GM19025 (cell line): ENCODE measurements at regions not wholly inside any gene's neighbourhood (a gene's known extent, or its start where the extent isn't known, plus 50 kb on each side); places are given as distances from the start of the nearest gene placed in this dataset.

ENCODE experiments used
- ATAC-seq: cut with Tn5 transposase; IDR thresholded peaks from one replicate; pipeline ENCODE4 v1.9.1; 2021; ENCODE audit warnings: mild to moderate bottlenecking, low read depth, moderate library complexity; ENCODE audit not compliant: unreplicated experiment

- ATAC-seq: no peak
These were observed 840.1 kb downstream of the JRKL start for GRCh38 chr11:97229936-97230335.

GRCh38 chr11:97231231-97231630, 841.4 kb downstream of the JRKL start:
- ATAC-seq: no peak

- ATAC-seq: no peak
These were observed 844.2 kb downstream of the JRKL start for GRCh38 chr11:97234016-97234415.

- no peak for ATAC-seq
These were observed 847.3 kb downstream of the JRKL start for GRCh38 chr11:97237151-97237550.

- ATAC-seq: no peak
These were observed 857.8 kb downstream of the JRKL start for GRCh38 chr11:97247601-97248000.

GRCh38 chr11:97254790-97255189, 865.0 kb downstream of the JRKL start:
- no peak for ATAC-seq

- no peak for ATAC-seq
These were observed 869.6 kb downstream of the JRKL start for GRCh38 chr11:97259434-97259833.

GRCh38 chr11:97259884-97260283, 870.1 kb downstream of the JRKL start:
- ATAC-seq: no peak

GRCh38 chr11:97263183-97263858, 873.5 kb downstream of the JRKL start:
- ATAC-seq: no peak

- ATAC-seq: no peak
These were observed 879.7 kb downstream of the JRKL start for GRCh38 chr11:97269527-97269926.

- ATAC-seq: no peak
These were observed 889.5 kb downstream of the JRKL start for GRCh38 chr11:97279341-97279740.

GRCh38 chr11:97280347-97280746, 890.5 kb downstream of the JRKL start:
- no peak for ATAC-seq

- ATAC-seq: no peak
These were observed 900.0 kb downstream of the JRKL start for GRCh38 chr11:97289823-97290222.

GRCh38 chr11:97290464-97291041, 900.7 kb downstream of the JRKL start:
- ATAC-seq: no peak

GRCh38 chr11:97296301-97296700, 906.5 kb downstream of the JRKL start:
- no peak for ATAC-seq

GRCh38 chr11:97309291-97309690, 919.5 kb downstream of the JRKL start:
- ATAC-seq: no peak

- no peak for ATAC-seq
These were observed 935.9 kb downstream of the JRKL start for GRCh38 chr11:97325693-97326092.

GRCh38 chr11:97332271-97332670, 942.5 kb downstream of the JRKL start:
- no peak for ATAC-seq

GRCh38 chr11:97336064-97336463, 946.3 kb downstream of the JRKL start:
- ATAC-seq: no peak

- no peak for ATAC-seq
These were observed 955.2 kb downstream of the JRKL start for GRCh38 chr11:97345032-97345431.

GRCh38 chr11:97349201-97349600, 959.4 kb downstream of the JRKL start:
- no peak for ATAC-seq

GRCh38 chr11:97351939-97352338, 962.1 kb downstream of the JRKL start:
- ATAC-seq: no peak
